ENCODE measurements at regions not wholly inside any gene's neighbourhood (a gene's known extent, or its start where the extent isn't known, plus 50 kb on each side); places are given as distances from the start of the nearest gene placed in this dataset.

- FAIRE-seq (no peak), DNase-seq (ENCODE audit: low read depth in 1 of 2, low spot score in 2 of 2) (no peak)
- POLR2A ChIA-PET (ENCODE audit: partially characterized antibody): no interaction called here
- CTCF ChIA-PET (ENCODE audit: partially characterized antibody): interaction anchor here (0.6 kb wide), 1 partner anchor 241 kb away, joined by 3 read pairs; no protein-coding TSS in a partner anchor
- Histone ChIP-seq H4K5ac (ENCODE audit: insufficient read length, low read depth, low read length) (no peak overlapping the region), H3K23me2 (ENCODE audit: low read depth, low read length) (no peaks in the 10 kb centered on the region; the same call in 1 of the 2 replicates), H3K14ac (ENCODE audit: insufficient read length) (no peak overlapping the region), H3K27ac (ENCODE audit: low read depth, low read length) (no peak overlapping the region), H3K36me3 (ENCODE audit: control insufficient read depth in 2 of 4, insufficient read depth in 4 of 4, low read length in 3 of 4) (no peaks in the 10 kb centered on the region), H4K8ac (ENCODE audit: extremely low read depth, insufficient read depth, low read length) (no peak overlapping the region), H2BK5ac (ENCODE audit: low read depth, low read length) (no peak overlapping the region), H2BK20ac (ENCODE audit: low read length) (no peak overlapping the region), H2BK12ac (ENCODE audit: low read depth, low read length) (no peak overlapping the region), H2BK120ac (replicated peaks; ENCODE audit: low read depth, low read length) (no peak overlapping the region), H3K9ac (replicated peaks in 1 of 4; ENCODE audit: extremely low read depth in 1 of 4, low read depth in 3 of 4, low read length in 3 of 4) (no peak overlapping the region), H3K4ac (replicated peaks; ENCODE audit: insufficient read length, low read depth, low read length) (no peak overlapping the region), H3K23ac (ENCODE audit: insufficient read length) (no peak overlapping the region), H3K27me3 (replicated peaks in 1 of 4; ENCODE audit: control insufficient read depth in 3 of 4, extremely low read depth in 1 of 4, insufficient read depth in 3 of 4, low read length in 3 of 4) (no peaks in the 10 kb centered on the region), H3K56ac (replicated peaks; ENCODE audit: insufficient read length, low read depth, low read length) (no peak overlapping the region), H3K4me2 (ENCODE audit: insufficient read depth in 1 of 2, low read depth in 2 of 2, low read length in 2 of 2) (no peak overlapping the region), H3K18ac (ENCODE audit: extremely low read depth, low read length) (no peak overlapping the region), H3K79me2 (ENCODE audit: control insufficient read depth in 1 of 2, insufficient read depth in 2 of 2, low read length in 2 of 2) (no peaks in the 10 kb centered on the region), H3K9me3 (ENCODE audit: insufficient read depth in 2 of 2, low read depth in 1 of 2, low read length in 1 of 2) (no peaks in the 10 kb centered on the region), H2AK5ac (ENCODE audit: low read depth, low read length) (no peak overlapping the region), H2AFZ (ENCODE audit: low read length) (no peak overlapping the region), H4K20me1 (replicated peaks in 1 of 2; ENCODE audit: control insufficient read depth in 1 of 2, insufficient read depth in 2 of 2, low read length in 2 of 2) (no peaks in the 10 kb centered on the region), H3K4me3 (ENCODE audit: extremely low read depth in 1 of 4, insufficient read depth in 2 of 4, low read depth in 3 of 4, low read length in 4 of 4) (no peak overlapping the region), H3K4me1 (replicated peaks in 1 of 4; ENCODE audit: control insufficient read depth in 3 of 4, insufficient read depth in 4 of 4, low read length in 3 of 4) (no peaks in the 10 kb centered on the region), H3K79me1 (ENCODE audit: low read depth, low read length) (no peaks in the 10 kb centered on the region), H4K91ac (replicated peaks; ENCODE audit: insufficient read length, low read length) (no peak overlapping the region), H2BK15ac (ENCODE audit: low read length) (no peak overlapping the region)
- TF ChIP-seq EP300 (IDR thresholded peaks at IDR 0.05; ENCODE audit: borderline replicate concordance in 1 of 2, low read depth in 2 of 2, low read length in 2 of 2): no peak
- TF ChIP-seq NRF1 (IDR thresholded peaks at IDR 0.05; ENCODE audit: low read depth, low read length): no peak
- no peak for TF ChIP-seq CHD1 (IDR thresholded peaks at IDR 0.05; ENCODE audit: low read depth, low read length)
- TF ChIP-seq HDAC2 (IDR thresholded peaks at IDR 0.05; ENCODE audit: borderline replicate concordance in 1 of 2, low read depth in 2 of 2, low read length in 2 of 2): no peak
- TF ChIP-seq CEBPB (IDR thresholded peaks at IDR 0.05; ENCODE audit: low read depth, low read length): no peak
Measured at GRCh38 chr13:75103976-75104375, 378.0 kb downstream of the TBC1D4 start.
